ENCODE measurements at regions not wholly inside any gene's neighbourhood (a gene's known extent, or its start where the extent isn't known, plus 50 kb on each side); places are given as distances from the start of the nearest gene placed in this dataset.

DNA sequence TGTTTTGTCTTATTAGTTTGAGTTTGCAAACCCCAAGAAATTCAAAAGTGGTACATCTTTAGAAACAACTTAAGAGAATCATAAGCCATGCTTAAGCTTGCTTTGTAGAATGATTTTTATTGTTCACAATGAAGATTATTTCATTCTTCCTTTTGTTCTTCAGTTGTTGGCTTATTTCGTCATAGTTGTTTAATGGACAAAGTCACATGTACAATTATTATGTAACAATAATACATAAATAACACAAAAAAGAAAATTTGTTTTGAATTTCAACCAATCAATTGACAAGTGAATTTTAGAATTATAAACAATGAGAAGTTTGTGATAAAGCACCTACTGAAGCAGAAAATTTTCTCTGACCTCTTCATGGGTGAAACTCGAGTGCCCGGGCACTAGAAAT is 111.8 kb upstream of the IGF1 start:
- no peak for DNase-seq

DNA sequence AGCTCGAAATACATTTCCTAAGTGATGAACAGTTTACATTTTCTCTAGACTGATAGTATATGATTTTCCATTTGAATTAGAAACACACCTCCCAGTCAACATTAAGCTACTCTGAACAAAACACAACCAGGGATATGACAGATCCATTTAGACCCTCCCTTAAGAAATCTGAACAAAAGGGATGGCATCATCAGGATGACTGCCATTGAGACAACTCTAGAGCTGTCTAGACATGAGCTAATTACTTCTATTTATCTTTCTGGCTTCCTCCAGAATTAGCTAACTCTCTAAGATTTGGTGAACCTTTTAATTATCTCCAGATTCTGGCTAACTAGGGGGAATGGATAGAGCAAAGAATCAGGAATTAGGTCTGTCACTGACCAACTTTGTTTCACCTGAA is 92.9 kb upstream of the IGF1 start:
- no peak for DNase-seq

DNA sequence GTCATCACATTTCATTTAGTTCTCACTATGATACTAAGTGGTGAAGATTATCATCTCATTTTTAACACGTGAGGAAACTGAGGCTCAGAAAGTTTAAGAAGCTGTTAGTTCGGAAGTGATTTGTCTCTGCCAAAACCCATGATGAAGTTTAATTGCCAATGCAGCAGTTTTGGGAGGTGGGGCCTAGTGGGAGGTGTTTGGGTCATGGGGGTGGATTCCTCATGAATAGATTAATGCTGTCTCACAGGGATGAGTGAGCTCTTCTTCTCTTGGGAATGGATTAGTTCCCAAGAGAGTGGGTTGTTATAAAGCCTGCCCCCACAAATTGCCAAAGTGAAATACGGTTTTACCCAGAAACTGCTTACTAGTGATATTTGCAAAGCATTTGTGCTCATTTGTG is 91.5 kb upstream of the IGF1 start:
- DNase-seq, result no peak

DNA sequence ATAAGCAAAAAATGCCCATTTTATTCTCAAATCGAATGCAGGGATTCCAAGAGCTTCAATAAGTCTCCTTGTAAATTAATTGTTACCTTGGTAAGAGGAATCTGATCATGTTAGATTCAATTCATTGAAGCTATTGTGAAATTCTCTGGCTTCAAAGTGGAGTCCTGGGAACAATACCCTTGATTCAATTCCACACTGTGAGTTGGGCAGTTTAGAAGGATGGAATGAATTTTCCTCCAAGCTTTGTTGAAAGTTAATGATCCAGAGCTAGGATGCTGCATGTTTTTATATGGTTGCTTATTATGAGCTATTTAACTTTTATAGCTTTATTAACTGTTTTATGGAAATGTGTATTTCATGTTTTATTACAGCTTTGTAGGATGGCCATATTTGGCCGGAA is 89.9 kb upstream of the IGF1 start:
- DNase-seq, result no peak

DNA sequence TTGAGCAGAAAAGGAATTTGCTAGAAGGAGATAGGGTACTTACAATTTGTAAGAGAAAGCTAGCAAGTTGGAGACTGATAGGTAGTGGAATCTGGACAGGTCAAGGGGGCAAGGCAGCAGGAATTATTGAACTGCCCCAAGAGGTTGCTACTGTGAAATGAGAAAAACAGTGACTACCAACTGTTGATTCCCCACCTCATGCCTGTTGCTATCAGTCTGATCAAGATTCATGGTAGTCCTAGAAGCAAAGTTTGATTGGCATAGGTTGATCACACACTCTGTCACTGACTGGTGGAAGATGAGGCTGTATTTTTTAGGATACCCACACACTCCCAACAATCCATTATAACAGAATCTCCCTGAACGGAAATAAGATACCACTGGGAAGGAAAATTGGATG is 89.4 kb upstream of the IGF1 start:
- DNase-seq, result no peak

DNA sequence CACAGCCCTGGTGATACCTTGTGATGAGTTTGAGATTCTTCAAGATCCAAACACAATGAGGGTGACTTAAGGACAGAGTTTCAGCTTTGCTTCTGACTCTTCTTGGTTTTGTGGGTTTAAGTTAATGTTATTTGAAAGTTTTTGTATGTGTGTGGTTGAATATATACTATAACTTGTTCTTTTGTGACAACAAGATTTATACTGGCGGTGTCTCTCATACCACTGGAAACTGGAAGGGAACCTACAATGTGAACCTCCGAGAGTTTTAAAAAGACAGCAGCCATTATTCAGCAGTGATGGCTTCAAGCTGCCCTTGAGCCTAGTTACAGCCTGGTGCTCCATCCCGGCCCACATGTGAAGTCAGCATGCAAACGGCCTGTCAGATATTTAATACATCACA is 87.9 kb upstream of the IGF1 start:
- DNase-seq, result no peak

DNA sequence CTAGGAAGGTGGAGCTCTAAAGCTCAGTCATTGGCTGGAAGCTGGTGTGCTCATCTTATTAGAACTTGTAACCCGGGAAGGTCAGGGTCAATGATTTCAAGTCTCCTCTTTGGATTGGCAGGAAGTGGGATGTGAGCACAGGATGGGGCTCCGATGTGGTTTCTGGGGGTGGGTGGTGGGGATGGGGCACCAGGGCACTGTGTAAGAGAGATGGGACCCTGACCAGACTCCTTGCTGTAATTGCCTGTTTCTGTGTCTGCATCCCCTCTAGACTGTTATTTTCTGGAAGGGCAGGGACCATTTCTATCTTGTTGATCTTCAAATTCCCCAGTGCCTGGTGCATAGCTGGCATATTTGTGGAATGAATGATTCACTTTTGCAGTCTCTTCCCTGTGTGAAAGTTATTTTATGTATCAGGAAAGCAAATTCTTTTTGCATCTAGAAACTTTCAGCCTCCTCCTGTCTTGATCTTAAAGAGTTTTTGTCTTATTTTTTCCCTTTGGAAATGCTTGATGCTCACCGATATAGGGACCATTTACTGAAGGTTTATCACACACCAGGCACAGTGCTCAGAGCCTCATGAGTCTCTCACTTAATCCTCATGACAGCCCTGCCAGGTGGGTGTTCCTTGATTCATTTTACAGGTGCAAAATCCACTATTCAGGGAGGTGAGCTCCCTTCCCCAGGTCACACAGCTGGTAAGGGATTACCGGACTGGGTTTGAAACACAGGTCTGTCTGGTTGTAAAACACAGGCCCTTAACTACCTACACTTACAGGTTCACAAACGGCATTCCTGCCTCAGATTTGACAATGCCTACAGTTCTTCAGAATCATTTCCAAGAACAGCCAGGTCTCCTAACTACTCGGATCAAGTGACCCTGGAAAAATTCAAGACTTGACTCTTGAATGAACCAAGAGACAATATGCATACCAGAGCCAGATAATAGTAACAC is 86.9 kb upstream of the IGF1 start:
- no peak for DNase-seq

DNA sequence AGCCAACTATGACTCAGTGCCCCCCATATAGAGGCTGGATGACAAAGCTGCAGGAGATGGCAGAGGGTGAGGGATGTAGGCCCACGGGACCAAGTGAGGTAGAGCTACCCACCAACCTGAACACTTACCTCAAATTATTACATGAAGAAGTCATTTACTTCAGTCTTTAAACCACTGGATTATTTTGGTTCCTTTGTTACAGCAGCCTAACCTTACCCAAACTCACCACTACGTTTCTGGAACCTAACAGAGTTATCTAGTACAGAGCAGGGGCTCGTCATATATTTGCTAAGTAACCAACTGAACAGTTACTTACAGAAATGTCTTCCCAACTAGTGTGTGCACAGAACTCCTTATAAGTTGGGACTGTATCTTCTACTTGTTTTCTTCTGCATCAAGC is 85.2 kb upstream of the IGF1 start:
- DNase-seq, result no peak

DNA sequence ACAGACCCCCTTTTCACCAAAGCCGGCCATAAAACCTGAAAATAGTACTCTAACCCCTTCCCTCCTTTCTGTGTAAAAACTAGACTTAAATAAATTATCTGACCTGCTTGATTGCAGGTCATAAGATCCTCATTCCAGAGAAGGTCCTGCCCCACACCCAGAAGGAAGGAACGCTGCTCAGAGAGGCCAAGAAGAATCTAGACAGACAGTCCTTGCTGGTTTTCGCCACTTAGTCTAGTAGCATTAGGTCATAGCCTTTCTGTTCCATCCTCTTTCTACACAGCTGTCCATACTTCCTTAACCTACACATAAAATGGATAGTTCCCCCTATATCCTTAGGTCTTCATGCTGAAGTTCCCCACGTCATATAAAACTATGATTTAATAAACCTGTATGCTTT is 83.7 kb upstream of the IGF1 start:
- no peak for DNase-seq

DNA sequence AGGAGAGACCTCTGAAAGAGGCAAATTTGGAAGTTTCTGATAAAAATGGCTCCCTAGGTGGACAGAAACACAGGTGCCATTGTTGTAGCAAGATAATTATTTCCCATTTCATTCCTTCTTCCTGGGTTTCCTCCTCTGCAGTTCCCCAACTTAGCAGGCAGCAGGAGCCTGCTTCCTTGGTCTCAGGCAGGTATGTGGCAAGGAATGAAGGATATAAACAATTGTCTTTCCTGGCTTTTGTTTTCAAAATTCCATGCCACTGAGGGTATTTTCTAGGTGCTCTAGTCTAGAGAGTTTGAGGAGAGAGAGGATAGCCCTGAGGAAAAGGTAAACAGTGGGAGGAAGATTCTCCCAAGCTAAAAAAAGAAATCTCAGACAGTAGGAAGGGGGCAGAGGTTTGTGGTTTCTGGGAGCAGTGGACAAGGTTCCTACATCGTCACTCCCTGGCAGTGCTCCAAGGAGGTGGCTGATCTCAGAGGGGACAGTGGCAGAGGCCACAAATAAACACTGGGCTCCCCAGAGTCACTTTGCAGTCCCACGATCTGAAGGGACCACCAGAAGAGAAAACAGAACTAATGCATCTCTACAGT is 82.6 kb upstream of the IGF1 start:
- DNase-seq, result no peak

DNA sequence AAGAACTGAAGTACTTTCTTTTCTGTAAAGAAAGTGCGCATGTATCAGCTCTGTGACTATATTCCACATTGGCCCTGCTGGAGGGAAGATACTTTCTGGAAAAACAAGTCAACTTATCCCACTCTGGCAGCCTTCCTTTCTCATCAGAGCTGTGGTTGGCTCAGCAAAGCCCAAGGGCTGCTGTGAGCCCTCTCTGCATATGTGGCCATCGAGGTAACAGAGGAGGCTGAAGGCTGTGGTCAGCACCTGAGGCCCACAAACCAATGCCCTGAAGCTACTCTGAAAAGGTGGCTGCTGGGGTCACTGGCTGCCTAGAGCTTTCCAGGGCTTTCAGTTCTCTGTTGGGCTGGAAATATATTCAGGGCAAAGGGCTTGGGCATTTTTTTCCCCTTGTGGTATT is 70.8 kb upstream of the IGF1 start:
- DNase-seq, result no peak

DNA sequence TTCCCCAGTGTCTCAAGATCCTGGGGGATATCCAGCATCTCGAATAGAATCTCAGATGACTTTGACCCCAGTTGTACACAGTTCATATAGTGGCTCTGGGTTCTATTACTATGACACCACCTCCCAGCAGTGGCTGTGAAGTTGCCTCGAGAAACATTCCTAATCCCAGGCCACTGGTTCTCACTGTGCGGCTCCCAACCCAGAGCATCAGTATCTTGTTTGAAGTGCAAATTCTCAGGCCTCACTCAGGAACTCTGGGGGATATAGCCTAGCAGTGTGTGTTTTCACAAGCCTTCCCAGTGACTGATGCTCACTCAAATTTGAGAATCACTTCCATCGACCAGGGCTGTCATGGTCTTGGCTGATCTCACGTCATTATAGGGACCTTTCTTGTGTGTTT is 69.3 kb upstream of the IGF1 start:
- DNase-seq, result no peak

DNA sequence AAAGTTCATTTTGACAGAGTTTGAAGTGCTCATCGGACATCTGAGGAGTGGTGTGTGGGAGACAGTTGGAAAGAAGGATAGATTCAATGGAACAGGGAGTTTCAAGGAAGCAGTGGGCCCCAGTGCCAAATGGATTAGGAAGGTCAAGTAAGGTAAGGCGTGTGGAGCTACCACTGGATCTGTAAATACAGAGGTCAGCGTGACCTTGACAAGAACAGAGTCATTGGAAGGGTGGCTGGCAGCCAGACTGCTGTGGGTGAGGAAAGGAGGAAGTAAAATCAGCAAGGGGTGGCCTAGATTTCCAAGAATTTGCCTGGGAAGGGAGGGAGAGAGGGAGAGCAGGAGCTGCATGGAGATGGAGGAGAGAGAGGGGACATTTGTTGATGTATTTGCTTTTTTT is 68.2 kb upstream of the IGF1 start:
- DNase-seq, result no peak

DNA sequence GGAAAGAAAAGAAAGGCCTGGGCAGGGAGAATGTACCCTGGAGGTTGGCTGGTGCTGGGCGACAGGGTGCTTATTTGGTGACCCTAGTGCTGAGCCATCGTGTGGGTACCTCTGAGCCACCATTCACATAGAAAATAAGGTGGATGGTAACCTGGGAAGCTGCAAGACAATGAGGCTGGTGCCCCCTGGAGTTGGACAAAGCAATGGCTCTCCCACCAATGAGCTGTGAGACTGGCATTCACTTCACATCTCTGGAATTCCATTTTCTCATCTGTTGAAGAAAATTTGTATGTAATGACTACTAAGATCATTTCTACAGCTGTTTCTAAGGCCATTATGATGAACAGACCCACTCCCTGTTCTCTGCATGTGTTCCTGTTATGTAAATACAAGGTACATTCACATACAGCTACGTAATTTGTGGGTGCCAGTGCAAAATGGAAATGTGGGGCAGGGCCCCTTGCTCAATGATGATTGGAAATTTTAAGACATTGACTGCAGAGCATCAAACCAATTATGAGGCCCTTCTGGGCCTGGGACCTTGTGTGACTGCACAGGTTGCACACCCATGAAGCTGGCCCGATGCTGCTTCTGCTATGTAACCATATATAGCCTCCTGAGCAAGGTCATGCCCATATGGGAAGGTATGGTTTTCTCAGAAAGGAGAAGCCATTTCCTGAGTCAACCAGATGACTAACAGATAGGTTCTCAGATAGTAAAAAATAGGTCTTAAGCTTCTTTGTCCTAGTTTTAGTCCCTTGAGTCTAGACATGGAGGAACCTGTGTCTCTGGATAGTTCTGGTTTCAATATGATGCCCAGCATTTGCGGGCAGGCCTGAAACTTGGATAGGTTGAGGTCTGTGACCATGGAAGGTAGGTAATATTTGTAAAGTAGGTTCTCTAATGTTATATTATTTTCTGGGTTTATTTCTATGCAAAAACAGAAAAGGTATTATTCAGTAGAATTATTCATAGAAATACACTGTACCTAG is 63.4 kb upstream of the IGF1 start:
- DNase-seq, result no peak

DNA sequence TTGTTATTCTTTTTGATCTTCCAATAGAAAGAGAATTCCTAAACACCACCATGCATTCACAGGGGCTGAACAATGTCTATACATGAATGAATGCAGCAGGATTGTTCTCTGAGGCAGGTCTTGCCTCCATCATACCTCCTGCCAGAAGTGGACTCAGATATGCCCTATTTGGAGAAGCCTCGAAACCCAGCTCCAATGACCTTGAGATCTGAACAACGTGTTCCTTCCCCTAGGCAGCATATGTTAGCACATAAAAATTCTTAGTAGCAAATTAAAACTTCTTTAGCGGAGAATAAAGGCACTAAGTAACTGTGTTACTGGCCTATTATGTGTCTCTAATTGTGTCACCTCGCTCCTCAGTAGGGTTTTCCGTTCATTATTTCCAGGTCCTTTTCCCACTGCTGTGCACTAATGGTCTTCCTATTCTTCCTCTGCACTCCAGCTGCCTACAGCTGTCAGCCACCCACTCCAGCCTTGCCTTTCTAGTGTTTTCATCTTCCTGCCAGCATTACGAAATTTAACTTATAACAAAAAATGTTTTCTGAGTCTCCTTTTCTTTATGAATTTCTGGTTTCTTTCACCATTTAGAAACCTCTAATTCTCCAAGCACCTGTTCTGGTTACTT is 62.6 kb upstream of the IGF1 start:
- DNase-seq, result no peak

DNA sequence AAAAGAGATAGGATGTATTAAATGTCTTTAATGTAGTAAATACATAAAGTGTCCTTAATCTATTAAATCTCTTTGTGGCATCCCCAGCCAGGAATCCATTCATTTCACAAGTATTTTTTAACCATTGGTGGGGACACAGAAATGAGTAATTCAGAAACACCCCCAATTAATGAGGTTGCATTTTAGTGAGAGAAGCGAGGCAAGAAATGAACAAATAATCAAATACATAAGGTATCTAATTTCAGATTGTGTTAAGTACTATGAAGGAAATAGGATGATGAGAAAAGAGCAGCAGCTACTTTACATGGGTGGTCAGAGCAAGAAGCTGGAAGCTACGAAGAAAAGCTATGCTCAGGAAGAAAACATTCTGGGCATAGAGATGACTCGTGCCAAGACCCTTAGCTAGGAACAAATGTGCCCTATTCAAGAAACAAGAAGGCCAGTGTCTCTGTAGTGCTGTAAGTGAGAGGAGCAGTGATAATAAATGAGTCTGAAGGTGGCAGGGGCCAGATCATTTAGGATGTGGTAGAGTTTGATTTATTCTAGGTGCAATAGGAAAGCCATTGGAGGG is 60.5 kb upstream of the IGF1 start:
- DNase-seq, result no peak

DNA sequence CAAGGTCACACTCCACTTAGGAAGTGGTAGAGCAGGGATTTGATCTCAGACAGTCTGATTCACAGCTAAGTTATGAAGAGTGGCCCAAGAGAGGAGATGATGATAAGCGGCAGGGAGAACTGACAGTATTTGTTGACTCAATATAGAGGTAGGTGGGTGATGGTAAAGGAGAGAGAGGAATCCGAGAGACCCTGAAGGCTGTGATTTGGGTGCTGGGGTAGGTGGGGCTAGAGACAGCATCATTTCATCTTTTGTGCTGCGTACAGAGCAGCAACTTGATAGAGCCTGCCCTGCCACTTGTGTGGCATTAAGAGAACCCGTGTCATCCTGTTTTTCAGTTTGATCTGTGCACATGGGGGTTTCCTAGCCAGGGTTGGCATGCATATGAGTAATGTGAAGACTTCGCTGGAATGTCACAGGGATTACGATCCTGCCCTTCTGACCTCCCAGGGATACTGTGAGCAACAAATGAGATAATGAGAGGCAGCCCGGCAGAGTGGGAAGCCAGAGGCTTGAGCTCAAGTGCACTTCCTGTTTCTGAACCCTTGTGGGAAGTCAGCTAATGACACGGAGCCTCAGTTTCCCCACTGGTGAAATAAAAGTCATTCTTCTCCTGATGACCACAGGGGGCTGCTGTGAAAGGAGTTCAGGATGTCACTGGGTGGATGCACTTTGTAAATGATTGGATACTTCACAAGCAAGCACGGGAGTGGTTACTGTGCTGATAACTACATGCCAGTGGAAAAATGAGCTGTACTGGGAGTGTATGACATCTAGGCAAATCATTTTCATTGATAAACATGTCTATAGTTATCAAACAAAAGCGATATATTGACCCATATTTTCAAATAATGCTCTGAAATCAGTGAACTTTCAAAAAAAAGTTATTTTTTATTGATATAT is 59.5 kb upstream of the IGF1 start:
- DNase-seq, result no peak

DNA sequence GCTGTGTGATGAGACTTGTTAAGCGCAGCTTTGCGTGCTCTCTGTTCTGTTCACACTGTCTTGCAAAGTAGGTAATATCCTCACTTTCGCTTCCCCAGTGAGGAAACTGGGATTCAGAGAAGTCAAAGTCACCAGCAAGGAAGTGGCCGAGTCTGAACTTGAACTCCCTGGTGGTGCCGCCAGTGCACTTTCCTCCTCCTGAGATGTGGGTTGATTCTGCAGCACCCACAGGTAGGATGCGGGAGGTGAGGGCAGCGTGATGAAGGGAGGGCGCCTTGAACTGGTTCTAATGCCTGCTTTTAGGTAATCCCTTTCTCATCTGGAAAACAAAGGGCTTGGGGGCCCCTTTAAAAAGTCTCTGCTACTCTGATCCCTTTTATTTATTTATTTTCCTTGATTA is 54.9 kb upstream of the IGF1 start:
- DNase-seq, result no peak

DNA sequence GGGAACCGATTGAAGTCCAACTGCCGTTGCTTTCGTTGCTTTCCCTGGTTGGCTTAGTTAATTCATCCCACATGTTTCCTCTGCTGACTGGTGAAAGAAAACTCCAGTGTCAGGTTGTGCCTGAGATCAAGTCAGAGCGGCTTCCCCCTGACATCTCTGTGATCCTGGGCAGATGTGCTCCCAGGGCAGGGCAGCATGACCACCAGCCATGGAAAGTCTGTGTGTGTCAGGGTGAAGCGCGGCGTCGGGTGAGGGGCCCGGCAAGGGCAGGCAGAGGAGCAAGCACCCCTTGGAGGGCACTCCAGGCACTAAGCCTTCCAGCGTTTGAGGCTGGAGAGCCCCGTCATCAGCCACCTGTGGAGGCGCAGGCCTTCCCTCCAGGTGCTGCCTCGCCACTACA is 54.5 kb upstream of the IGF1 start:
- no peak for DNase-seq

DNA sequence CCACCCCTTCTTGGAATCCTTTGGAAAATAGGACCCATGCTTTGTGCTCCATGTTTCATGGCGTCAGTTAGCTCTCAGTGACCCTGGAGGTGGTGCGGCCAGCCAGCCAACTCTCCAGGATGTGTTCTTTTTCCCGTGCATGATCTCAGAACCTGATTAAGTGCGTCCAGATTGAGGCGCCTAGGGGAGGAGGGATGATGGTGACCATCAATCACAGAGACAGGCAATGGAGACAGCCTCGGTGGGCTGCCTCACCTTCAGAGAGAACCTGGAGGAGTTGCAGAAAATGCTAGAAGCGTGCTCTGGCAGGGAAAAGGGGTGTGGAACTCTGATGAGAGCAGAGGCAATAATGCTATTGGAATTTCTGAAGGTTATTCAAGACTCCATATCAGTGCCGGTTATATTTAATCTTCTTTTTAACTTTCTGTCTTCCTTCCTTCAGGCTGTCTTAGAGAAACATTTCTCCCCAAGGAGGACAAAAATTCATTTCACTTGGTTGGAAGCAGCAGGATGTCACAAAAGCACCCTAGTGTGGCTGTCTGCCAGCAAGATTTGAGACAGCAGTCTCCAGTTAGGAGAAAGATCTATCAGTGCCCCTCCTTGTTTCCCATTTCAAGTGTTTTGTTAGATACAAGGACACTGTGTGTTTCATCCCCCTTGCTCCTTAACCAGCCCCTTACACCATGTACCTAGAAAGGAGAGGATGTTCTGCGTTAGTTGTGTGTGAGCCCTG is 53.3 kb upstream of the IGF1 start:
- DNase-seq, result no peak
